ENCODE measurements at regions not wholly inside any gene's neighbourhood (a gene's known extent, or its start where the extent isn't known, plus 50 kb on each side); places are given as distances from the start of the nearest gene placed in this dataset.

DNA sequence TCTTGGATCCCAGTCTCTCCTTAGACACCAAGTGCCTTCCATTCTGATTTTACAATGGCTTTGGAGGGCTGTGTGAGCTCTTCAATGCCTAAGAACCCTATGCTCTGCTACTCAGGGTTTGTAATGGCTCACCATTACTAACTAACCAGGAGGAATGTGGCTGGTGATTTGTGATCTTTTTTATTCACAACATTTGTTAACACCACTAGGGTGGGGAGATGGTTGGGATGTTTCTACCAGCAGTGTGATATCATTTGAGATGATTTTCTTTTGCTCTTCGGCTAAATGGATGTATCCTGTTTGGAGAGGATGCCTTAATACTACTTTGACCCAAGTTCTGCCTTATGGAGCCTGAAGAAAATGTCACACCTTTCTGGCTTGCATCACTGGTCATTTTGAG is 226.9 kb downstream of the MFSD1 start:
- TF ChIP-seq, protein P1, sequence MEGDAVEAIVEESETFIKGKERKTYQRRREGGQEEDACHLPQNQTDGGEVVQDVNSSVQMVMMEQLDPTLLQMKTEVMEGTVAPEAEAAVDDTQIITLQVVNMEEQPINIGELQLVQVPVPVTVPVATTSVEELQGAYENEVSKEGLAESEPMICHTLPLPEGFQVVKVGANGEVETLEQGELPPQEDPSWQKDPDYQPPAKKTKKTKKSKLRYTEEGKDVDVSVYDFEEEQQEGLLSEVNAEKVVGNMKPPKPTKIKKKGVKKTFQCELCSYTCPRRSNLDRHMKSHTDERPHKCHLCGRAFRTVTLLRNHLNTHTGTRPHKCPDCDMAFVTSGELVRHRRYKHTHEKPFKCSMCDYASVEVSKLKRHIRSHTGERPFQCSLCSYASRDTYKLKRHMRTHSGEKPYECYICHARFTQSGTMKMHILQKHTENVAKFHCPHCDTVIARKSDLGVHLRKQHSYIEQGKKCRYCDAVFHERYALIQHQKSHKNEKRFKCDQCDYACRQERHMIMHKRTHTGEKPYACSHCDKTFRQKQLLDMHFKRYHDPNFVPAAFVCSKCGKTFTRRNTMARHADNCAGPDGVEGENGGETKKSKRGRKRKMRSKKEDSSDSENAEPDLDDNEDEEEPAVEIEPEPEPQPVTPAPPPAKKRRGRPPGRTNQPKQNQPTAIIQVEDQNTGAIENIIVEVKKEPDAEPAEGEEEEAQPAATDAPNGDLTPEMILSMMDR (optimal IDR thresholded peaks at IDR 0.05 in 1 of 3, IDR thresholded peaks at IDR 0.05 in 1 of 3, conservative IDR thresholded peaks at IDR 0.05 in 1 of 3; ENCODE audit: extremely low read depth in 1 of 3, insufficient read depth in 2 of 3, low read length in 3 of 3), result no peak
- no peak for TF ChIP-seq EZH2 (IDR thresholded peaks at IDR 0.05; ENCODE audit: low read length)
